DND-41 (cell line): ENCODE measurements at regions not wholly inside any gene's neighbourhood (a gene's known extent, or its start where the extent isn't known, plus 50 kb on each side); places are given as distances from the start of the nearest gene placed in this dataset.

Experiments used
- ATAC-seq: fragments of 200-7000 bp; cut with Tn5 transposase; 3 replicates; pipeline ENCODE4 v1.9.1; 2021; ENCODE audit warnings: low read depth; ENCODE audit not compliant: insufficient read depth
- DNase-seq: peaks from one replicate; pipeline ENCODE4 v3.0.0-alpha.2; 2020
- H2AFZ ChIP-seq: 2 replicates; pipeline ENCODE4 v1.6.0; 2012; ENCODE audit warnings: low read depth, low read length
- H3K27ac ChIP-seq: 2 replicates; pipeline ENCODE4 v1.5.1; 2012; ENCODE audit warnings: low read length, inconsistent platforms
- H3K27me3 ChIP-seq: fragments of 200-600 bp; sonication (generic); 2 replicates; pipeline ENCODE4 v1.6.0; 2012; ENCODE audit warnings: low read length, mild to moderate bottlenecking, inconsistent platforms; ENCODE audit not compliant: insufficient read depth, poor library complexity
- H3K36me3 ChIP-seq: 2 replicates; pipeline ENCODE4 v1.5.1; 2012; ENCODE audit warnings: low read length, inconsistent platforms; ENCODE audit not compliant: insufficient read depth
- H3K4me1 ChIP-seq: 2 replicates; pipeline ENCODE4 v1.5.1; 2012; ENCODE audit warnings: mild to moderate bottlenecking, low read length; ENCODE audit not compliant: insufficient read depth
- H3K4me2 ChIP-seq: 2 replicates; pipeline ENCODE4 v1.6.0; 2012; ENCODE audit warnings: mild to moderate bottlenecking, moderate library complexity, low read length, inconsistent platforms; ENCODE audit not compliant: insufficient read depth
- H3K4me3 ChIP-seq, 2 experiments: fragments of 200-600 bp in 1 of 2; shearing (Covaris generic) in 1 of 2; 2 replicates each; pipeline ENCODE4 v1.5.1; 2012 to 2016; ENCODE audit warnings: inconsistent platforms in 2 of 2, low read length in 2 of 2, mild to moderate bottlenecking in 2 of 2, low read depth in 1 of 2, moderate library complexity in 1 of 2
- H3K79me2 ChIP-seq: 2 replicates; pipeline ENCODE4 v1.6.0; 2012; ENCODE audit warnings: low read length, inconsistent platforms; ENCODE audit not compliant: insufficient read depth
- H3K9ac ChIP-seq: 2 replicates; pipeline ENCODE4 v1.6.0; 2012; ENCODE audit warnings: low read depth, mild to moderate bottlenecking, inconsistent platforms, low read length, moderate library complexity
- H3K9me3 ChIP-seq: 2 replicates; pipeline ENCODE4 v1.5.1; 2012; ENCODE audit warnings: low read length, moderate library complexity, mild to moderate bottlenecking, inconsistent platforms; ENCODE audit not compliant: insufficient read depth, severe bottlenecking
- H4K20me1 ChIP-seq: 2 replicates; pipeline ENCODE4 v1.6.0; 2012; ENCODE audit warnings: low read length; ENCODE audit not compliant: insufficient read depth
- EZH2 ChIP-seq: IDR thresholded peaks from 3 replicates; pipeline ENCODE4 v1.6.1; 2012; ENCODE audit warnings: borderline replicate concordance, low read depth, mild to moderate bottlenecking, moderate library complexity, low read length, inconsistent platforms; ENCODE audit not compliant: severe bottlenecking
- TF ChIP-seq, protein P1 (sequence below): IDR thresholded peaks from 2 replicates; pipeline ENCODE4 v1.5.1; 2012; ENCODE audit warnings: borderline replicate concordance, low read length, moderate library complexity, mild to moderate bottlenecking; ENCODE audit not compliant: poor library complexity, severe bottlenecking; ENCODE audit errors: extremely low read depth

GRCh38 chr2:220697011-220697410 lies 875.1 kb downstream of the EPHA4 start:
- ATAC-seq (no peak), DNase-seq (no peak)
- no peaks in the 10 kb centered on the region for H3K36me3 ChIP-seq
- no peaks in the 10 kb centered on the region for H3K9me3 ChIP-seq
- no peaks in the 10 kb centered on the region for H3K27me3 ChIP-seq
- no peaks in the 10 kb centered on the region for H4K20me1 ChIP-seq
- H3K27ac ChIP-seq, result no peak overlapping the region
- H3K9ac ChIP-seq, result no peak overlapping the region
- TF ChIP-seq EZH2, result no peak
- TF ChIP-seq, protein P1, sequence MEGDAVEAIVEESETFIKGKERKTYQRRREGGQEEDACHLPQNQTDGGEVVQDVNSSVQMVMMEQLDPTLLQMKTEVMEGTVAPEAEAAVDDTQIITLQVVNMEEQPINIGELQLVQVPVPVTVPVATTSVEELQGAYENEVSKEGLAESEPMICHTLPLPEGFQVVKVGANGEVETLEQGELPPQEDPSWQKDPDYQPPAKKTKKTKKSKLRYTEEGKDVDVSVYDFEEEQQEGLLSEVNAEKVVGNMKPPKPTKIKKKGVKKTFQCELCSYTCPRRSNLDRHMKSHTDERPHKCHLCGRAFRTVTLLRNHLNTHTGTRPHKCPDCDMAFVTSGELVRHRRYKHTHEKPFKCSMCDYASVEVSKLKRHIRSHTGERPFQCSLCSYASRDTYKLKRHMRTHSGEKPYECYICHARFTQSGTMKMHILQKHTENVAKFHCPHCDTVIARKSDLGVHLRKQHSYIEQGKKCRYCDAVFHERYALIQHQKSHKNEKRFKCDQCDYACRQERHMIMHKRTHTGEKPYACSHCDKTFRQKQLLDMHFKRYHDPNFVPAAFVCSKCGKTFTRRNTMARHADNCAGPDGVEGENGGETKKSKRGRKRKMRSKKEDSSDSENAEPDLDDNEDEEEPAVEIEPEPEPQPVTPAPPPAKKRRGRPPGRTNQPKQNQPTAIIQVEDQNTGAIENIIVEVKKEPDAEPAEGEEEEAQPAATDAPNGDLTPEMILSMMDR, result no peak
- H3K4me3 ChIP-seq, result no peak overlapping the region
- no peaks in the 10 kb centered on the region for H3K79me2 ChIP-seq
- H2AFZ ChIP-seq, result no peak overlapping the region
- no peaks in the 10 kb centered on the region for H3K4me1 ChIP-seq
- H3K4me2 ChIP-seq, result no peak overlapping the region

DNA sequence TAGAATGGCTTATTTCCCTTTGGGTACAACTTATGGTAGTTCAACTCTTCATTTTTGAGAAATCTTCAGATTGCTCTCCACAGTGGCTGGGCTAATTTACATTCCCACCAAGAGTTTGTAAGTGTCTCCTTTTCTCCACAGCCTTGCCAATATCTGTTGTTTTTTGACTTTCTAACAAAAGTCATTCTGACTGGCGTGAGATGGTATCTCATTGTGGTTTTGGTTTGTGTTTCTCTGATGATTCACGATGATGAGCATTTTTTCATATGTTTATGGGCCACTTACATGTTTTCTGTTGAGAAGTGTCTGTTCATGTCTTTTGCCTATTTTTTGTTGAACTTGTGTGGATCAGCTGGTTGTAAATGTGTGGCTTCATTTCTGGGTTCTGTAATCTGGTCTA lies 871.0 kb downstream of the EPHA4 start:
- H3K4me2 ChIP-seq, result no peak overlapping the region
- H3K4me3 ChIP-seq, result no peak overlapping the region
- H3K36me3 ChIP-seq, result no peaks in the 10 kb centered on the region
- H4K20me1 ChIP-seq, result no peaks in the 10 kb centered on the region
- TF ChIP-seq, protein P1, result no peak
- TF ChIP-seq EZH2, result no peak
- no peak overlapping the region for H3K27ac ChIP-seq
- DNase-seq (no peak), ATAC-seq (no peak)
- no peak overlapping the region for H3K9ac ChIP-seq
- H2AFZ ChIP-seq, result no peak overlapping the region
- no peaks in the 10 kb centered on the region for H3K27me3 ChIP-seq
- H3K79me2 ChIP-seq, result no peaks in the 10 kb centered on the region
- H3K4me1 ChIP-seq, result no peaks in the 10 kb centered on the region
- no peaks in the 10 kb centered on the region for H3K9me3 ChIP-seq

GRCh38 chr2:220703279-220703678 lies 868.8 kb downstream of the EPHA4 start:
- H3K27me3 ChIP-seq, result no peaks in the 10 kb centered on the region
- no peak overlapping the region for H3K27ac ChIP-seq
- no peaks in the 10 kb centered on the region for H3K9me3 ChIP-seq
- no peak overlapping the region for H3K4me2 ChIP-seq
- no peak for ATAC-seq
- no peak overlapping the region for H3K4me3 ChIP-seq
- H3K79me2 ChIP-seq, result no peaks in the 10 kb centered on the region
- H3K36me3 ChIP-seq, result no peaks in the 10 kb centered on the region
- DNase-seq, result no peak
- H3K4me1 ChIP-seq, result no peaks in the 10 kb centered on the region
- no peak for TF ChIP-seq EZH2
- TF ChIP-seq, protein P1, result no peak
- no peak overlapping the region for H2AFZ ChIP-seq
- no peaks in the 10 kb centered on the region for H4K20me1 ChIP-seq
- H3K9ac ChIP-seq, result no peak overlapping the region

GRCh38 chr2:220704081-220704480 lies 868.0 kb downstream of the EPHA4 start:
- Histone ChIP-seq H2AFZ (no peak overlapping the region), H3K9me3 (no peaks in the 10 kb centered on the region), H3K4me2 (no peak overlapping the region), H3K9ac (no peak overlapping the region), H3K36me3 (no peaks in the 10 kb centered on the region), H3K27me3 (no peaks in the 10 kb centered on the region), H4K20me1 (no peaks in the 10 kb centered on the region), H3K4me3 (no peak overlapping the region), H3K4me1 (no peaks in the 10 kb centered on the region), H3K27ac (no peak overlapping the region), H3K79me2 (no peaks in the 10 kb centered on the region)
- ATAC-seq, result no peak
- no peak for TF ChIP-seq EZH2
- TF ChIP-seq, protein P1, result no peak
- DNase-seq, result no peak
